K562 (cell line): ENCODE measurements at regions not wholly inside any gene's neighbourhood (a gene's known extent, or its start where the extent isn't known, plus 50 kb on each side); places are given as distances from the start of the nearest gene placed in this dataset.

Source experiments
- ARID1B ChIP-seq: fragments of 450-650 bp; IDR thresholded peaks from 2 replicates; pipeline ENCODE4 v1.6.1; 2016; ENCODE audit warnings: antibody characterized with exemption, mild to moderate bottlenecking, inconsistent platforms
- MAFG ChIP-seq: fragments of 450-650 bp; conservative IDR thresholded peaks from 2 replicates; pipeline ENCODE4 v1.6.1; 2016; ENCODE audit warnings: missing genetic modification characterization, missing compliant biosample characterization
- MEIS2 ChIP-seq: fragments of 450-650 bp; IDR thresholded peaks from 2 replicates; pipeline ENCODE4 v1.6.1; 2014; ENCODE audit warnings: mild to moderate bottlenecking; ENCODE audit not compliant: partially characterized antibody
- ZNF778 ChIP-seq: fragments of 450-650 bp; formaldehyde crosslinking; IDR thresholded peaks from 2 replicates; pipeline ENCODE4 v1.4.0; 2020; ENCODE audit warnings: mild to moderate bottlenecking, moderate library complexity
- TF ChIP-seq, protein P1 (sequence below): sonication (generic); formaldehyde crosslinking; IDR thresholded peaks from 2 replicates; pipeline ENCODE4 v1.8.0; 2023; ENCODE audit warnings: mild to moderate bottlenecking, missing genetic modification reagents
- TF ChIP-seq, protein P2 (sequence below): IDR thresholded peaks from 3 replicates; pipeline ENCODE4 v1.6.1; 2011; ENCODE audit warnings: borderline replicate concordance, mild to moderate bottlenecking; ENCODE audit not compliant: insufficient read length, insufficient read depth
- TF ChIP-seq, protein P3 (sequence below), 2 experiments: IDR thresholded peaks in 1 of 2; conservative IDR thresholded peaks in 1 of 2; 2 replicates each; pipeline ENCODE4 v1.6.1; 2016; ENCODE audit warnings: low read depth in 2 of 2, mild to moderate bottlenecking in 1 of 2, missing compliant biosample characterization in 1 of 2, missing genetic modification characterization in 1 of 2, moderate library complexity in 1 of 2
- TF ChIP-seq, protein P4 (sequence below): fragments of 450-650 bp; IDR thresholded peaks from 2 replicates; pipeline ENCODE4 v1.7.1; 2018; ENCODE audit warnings: mild to moderate bottlenecking, low read depth; ENCODE audit not compliant: partially characterized antibody
- TF ChIP-seq, protein P5 (sequence below): fragments of 450-650 bp; IDR thresholded peaks from 2 replicates; pipeline ENCODE4 v1.6.1; 2016; ENCODE audit warnings: low read depth, mild to moderate bottlenecking, moderate library complexity
- TF ChIP-seq, protein P6 (sequence below): fragments of 250-450 bp; sonication (Bioruptor Pico); IDR thresholded peaks from 2 replicates; pipeline ENCODE4 v1.5.0; 2021
- TF ChIP-seq, protein P7 (sequence below): sonication (generic); formaldehyde crosslinking; IDR thresholded peaks from 2 replicates; pipeline ENCODE4 v1.8.1; 2022; ENCODE audit warnings: missing genetic modification reagents
- TF ChIP-seq, protein P8 (sequence below): sonication (generic); formaldehyde crosslinking; IDR thresholded peaks from 2 replicates; pipeline ENCODE4 v1.8.0; 2022; ENCODE audit warnings: missing genetic modification reagents, mild to moderate bottlenecking, borderline replicate concordance

DNA sequence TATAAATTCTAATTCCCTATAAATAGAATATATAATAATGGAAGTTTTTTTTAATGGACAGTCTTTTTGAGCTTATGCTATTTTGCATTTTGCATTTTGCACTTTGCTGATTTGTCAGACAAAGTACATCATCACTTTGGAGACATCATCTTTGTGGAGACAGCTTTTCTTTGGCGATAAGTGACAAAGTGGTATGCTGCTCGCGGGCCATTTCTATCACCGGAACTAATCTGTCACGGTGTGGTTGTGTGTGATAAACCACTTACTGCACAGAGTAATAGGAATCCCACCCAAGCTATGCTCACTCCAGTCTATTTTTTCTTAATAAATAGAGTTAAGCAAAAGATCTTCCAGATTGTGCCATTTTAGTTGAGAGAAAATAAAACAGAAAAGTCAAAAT lies 133.1 kb downstream of the MACIR start (continued):
- TF ChIP-seq, protein P1, sequence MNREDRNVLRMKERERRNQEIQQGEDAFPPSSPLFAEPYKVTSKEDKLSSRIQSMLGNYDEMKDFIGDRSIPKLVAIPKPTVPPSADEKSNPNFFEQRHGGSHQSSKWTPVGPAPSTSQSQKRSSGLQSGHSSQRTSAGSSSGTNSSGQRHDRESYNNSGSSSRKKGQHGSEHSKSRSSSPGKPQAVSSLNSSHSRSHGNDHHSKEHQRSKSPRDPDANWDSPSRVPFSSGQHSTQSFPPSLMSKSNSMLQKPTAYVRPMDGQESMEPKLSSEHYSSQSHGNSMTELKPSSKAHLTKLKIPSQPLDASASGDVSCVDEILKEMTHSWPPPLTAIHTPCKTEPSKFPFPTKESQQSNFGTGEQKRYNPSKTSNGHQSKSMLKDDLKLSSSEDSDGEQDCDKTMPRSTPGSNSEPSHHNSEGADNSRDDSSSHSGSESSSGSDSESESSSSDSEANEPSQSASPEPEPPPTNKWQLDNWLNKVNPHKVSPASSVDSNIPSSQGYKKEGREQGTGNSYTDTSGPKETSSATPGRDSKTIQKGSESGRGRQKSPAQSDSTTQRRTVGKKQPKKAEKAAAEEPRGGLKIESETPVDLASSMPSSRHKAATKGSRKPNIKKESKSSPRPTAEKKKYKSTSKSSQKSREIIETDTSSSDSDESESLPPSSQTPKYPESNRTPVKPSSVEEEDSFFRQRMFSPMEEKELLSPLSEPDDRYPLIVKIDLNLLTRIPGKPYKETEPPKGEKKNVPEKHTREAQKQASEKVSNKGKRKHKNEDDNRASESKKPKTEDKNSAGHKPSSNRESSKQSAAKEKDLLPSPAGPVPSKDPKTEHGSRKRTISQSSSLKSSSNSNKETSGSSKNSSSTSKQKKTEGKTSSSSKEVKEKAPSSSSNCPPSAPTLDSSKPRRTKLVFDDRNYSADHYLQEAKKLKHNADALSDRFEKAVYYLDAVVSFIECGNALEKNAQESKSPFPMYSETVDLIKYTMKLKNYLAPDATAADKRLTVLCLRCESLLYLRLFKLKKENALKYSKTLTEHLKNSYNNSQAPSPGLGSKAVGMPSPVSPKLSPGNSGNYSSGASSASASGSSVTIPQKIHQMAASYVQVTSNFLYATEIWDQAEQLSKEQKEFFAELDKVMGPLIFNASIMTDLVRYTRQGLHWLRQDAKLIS (CRISPR knock-in tag) = no peak
- TF ChIP-seq, protein P2, sequence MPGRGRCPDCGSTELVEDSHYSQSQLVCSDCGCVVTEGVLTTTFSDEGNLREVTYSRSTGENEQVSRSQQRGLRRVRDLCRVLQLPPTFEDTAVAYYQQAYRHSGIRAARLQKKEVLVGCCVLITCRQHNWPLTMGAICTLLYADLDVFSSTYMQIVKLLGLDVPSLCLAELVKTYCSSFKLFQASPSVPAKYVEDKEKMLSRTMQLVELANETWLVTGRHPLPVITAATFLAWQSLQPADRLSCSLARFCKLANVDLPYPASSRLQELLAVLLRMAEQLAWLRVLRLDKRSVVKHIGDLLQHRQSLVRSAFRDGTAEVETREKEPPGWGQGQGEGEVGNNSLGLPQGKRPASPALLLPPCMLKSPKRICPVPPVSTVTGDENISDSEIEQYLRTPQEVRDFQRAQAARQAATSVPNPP = no peak
- TF ChIP-seq, protein P3, sequence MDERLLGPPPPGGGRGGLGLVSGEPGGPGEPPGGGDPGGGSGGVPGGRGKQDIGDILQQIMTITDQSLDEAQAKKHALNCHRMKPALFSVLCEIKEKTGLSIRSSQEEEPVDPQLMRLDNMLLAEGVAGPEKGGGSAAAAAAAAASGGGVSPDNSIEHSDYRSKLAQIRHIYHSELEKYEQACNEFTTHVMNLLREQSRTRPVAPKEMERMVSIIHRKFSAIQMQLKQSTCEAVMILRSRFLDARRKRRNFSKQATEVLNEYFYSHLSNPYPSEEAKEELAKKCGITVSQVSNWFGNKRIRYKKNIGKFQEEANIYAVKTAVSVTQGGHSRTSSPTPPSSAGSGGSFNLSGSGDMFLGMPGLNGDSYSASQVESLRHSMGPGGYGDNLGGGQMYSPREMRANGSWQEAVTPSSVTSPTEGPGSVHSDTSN (CRISPR knock-in tag; IDR thresholded peaks at IDR 0.05; ENCODE audit: low read depth) = no peak
- TF ChIP-seq, protein P3 (tag; conservative IDR thresholded peaks at IDR 0.05; ENCODE audit: low read depth) = peak; percentile 30; the same call in 1 of the 2 replicates
- 0 out of 2 replicates have a peak, but pooled peaks have one; percentile 15 for TF ChIP-seq MAFG (tag)
- TF ChIP-seq, protein P4, sequence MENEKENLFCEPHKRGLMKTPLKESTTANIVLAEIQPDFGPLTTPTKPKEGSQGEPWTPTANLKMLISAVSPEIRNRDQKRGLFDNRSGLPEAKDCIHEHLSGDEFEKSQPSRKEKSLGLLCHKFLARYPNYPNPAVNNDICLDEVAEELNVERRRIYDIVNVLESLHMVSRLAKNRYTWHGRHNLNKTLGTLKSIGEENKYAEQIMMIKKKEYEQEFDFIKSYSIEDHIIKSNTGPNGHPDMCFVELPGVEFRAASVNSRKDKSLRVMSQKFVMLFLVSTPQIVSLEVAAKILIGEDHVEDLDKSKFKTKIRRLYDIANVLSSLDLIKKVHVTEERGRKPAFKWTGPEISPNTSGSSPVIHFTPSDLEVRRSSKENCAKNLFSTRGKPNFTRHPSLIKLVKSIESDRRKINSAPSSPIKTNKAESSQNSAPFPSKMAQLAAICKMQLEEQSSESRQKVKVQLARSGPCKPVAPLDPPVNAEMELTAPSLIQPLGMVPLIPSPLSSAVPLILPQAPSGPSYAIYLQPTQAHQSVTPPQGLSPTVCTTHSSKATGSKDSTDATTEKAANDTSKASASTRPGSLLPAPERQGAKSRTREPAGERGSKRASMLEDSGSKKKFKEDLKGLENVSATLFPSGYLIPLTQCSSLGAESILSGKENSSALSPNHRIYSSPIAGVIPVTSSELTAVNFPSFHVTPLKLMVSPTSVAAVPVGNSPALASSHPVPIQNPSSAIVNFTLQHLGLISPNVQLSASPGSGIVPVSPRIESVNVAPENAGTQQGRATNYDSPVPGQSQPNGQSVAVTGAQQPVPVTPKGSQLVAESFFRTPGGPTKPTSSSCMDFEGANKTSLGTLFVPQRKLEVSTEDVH = no peak
- peak; percentile 59 for TF ChIP-seq MEIS2
- TF ChIP-seq, protein P5, sequence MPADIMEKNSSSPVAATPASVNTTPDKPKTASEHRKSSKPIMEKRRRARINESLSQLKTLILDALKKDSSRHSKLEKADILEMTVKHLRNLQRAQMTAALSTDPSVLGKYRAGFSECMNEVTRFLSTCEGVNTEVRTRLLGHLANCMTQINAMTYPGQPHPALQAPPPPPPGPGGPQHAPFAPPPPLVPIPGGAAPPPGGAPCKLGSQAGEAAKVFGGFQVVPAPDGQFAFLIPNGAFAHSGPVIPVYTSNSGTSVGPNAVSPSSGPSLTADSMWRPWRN = peak; percentile 67; the same call in 1 of the 2 replicates
- TF ChIP-seq ARID1B = peak; percentile 66
- TF ChIP-seq, protein P6, sequence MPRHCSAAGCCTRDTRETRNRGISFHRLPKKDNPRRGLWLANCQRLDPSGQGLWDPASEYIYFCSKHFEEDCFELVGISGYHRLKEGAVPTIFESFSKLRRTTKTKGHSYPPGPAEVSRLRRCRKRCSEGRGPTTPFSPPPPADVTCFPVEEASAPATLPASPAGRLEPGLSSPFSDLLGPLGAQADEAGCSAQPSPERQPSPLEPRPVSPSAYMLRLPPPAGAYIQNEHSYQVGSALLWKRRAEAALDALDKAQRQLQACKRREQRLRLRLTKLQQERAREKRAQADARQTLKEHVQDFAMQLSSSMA (CRISPR knock-in tag) = no peak
- TF ChIP-seq, protein P7, sequence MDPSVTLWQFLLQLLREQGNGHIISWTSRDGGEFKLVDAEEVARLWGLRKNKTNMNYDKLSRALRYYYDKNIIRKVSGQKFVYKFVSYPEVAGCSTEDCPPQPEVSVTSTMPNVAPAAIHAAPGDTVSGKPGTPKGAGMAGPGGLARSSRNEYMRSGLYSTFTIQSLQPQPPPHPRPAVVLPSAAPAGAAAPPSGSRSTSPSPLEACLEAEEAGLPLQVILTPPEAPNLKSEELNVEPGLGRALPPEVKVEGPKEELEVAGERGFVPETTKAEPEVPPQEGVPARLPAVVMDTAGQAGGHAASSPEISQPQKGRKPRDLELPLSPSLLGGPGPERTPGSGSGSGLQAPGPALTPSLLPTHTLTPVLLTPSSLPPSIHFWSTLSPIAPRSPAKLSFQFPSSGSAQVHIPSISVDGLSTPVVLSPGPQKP (CRISPR knock-in tag) = no peak
- TF ChIP-seq, protein P8, sequence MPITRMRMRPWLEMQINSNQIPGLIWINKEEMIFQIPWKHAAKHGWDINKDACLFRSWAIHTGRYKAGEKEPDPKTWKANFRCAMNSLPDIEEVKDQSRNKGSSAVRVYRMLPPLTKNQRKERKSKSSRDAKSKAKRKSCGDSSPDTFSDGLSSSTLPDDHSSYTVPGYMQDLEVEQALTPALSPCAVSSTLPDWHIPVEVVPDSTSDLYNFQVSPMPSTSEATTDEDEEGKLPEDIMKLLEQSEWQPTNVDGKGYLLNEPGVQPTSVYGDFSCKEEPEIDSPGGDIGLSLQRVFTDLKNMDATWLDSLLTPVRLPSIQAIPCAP (CRISPR knock-in tag) = no peak
- TF ChIP-seq ZNF778 (CRISPR knock-in tag) = no peak
